H7 (cell line): ENCODE measurements at regions not wholly inside any gene's neighbourhood (a gene's known extent, or its start where the extent isn't known, plus 50 kb on each side); places are given as distances from the start of the nearest gene placed in this dataset.

Experiments used
- DNase-seq: peaks from one replicate; pipeline ENCODE4 v3.0.0; 2012
- H3K27me3 ChIP-seq: 2 replicates; pipeline ENCODE4 v1.6.0; 2011; ENCODE audit warnings: mild to moderate bottlenecking, low read length; ENCODE audit not compliant: control insufficient read depth, insufficient read depth
- H3K36me3 ChIP-seq: replicated peaks from 2 replicates; pipeline ENCODE4 v1.5.1; 2011; ENCODE audit warnings: low read length; ENCODE audit not compliant: control insufficient read depth, insufficient read depth
- H3K4me3 ChIP-seq: 2 replicates; pipeline ENCODE4 v1.5.1; 2011; ENCODE audit warnings: low read depth, mild to moderate bottlenecking, control low read depth, low read length, moderate library complexity; ENCODE audit not compliant: insufficient read depth

DNA sequence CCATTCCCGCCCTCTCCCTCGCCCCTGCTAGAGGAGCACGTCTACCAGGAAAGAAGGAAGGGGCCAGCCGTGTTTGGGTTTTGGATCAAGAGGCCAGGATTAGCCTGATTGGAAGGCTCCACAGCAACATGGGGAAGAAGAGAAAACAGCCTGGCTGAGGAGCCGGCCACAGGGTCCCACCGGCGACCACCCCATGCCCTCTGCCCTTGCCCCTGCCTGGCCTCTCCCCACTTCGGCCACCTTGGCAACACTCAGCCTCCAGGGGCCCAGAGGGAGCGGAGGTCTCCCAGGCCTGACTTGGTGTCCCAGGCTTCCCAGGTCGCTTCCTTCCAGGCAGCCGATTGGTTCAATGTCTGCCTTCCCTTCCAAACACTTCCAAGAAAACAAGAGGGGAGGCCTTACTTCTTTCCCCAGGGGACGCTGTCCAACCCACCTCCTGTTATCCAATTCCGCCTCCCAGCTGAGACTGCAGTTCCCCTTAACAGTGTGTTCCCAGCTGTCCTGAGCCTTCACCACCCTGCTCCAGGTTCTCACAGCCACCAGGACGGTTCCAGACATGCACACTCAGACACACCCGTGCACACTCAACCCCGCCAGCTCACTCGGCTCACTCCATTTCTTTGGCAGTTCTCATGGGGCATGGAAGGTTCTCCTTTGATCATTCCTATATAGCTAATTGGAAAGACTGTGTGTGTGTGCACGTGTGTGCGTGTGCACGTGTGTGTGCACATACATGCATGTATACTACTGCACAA is 65.4 kb downstream of the RBFOX3 start:
- H3K27me3 ChIP-seq, result no peaks in the 10 kb centered on the region
- no peaks in the 10 kb centered on the region for H3K36me3 ChIP-seq
- peak; percentile 53 for DNase-seq
- no peak overlapping the region for H3K4me3 ChIP-seq

DNA sequence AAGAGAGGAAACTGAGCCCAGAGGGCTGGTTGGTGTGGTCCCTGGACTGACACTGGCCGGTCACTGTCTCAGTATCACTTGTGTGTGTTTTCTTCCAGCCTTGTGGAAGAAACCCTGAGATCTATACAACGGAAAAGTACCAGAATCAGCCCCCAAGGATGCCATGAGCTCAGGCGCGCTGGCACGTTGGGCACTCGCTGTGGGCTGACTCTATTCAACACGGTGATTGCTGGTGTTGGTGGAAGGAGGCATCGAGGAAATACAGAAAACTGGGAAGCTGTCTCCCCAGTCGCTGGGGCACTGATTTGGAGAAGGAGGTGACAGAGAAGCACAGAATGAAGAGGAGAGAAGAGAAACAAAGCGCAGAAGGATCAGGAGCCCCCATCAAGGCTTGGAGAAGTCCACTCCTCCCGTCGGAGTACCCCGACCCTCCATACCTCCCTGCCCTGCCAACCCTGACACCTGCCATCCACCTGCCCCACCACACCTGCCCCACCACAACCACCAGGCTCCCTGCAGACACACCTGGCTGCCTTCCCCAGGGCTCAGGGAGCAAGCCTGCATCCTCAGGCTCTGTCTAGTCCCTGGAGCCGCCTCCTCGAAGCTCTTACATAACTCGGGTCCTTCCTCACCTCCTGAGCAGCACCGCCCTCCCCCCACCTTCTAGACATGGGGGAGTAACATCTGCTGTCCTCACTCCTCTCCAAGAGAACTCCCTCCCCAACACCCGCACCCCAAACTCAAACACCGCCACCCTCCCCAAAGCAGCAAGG is 66.5 kb downstream of the RBFOX3 start:
- Histone ChIP-seq H3K27me3 (no peaks in the 10 kb centered on the region), H3K4me3 (no peak overlapping the region), H3K36me3 (no peaks in the 10 kb centered on the region)
- no peak for DNase-seq

GRCh38 chr17:79543531-79543930 is 67.3 kb downstream of the RBFOX3 start:
- DNase-seq, result no peak
- Histone ChIP-seq H3K36me3 (no peaks in the 10 kb centered on the region), H3K4me3 (no peak overlapping the region), H3K27me3 (no peaks in the 10 kb centered on the region)

- H3K4me3 ChIP-seq, result no peak overlapping the region
- no peaks in the 10 kb centered on the region for H3K27me3 ChIP-seq
- H3K36me3 ChIP-seq, result no peaks in the 10 kb centered on the region
- no peak for DNase-seq
Observed at GRCh38 chr17:79542718-79543117, 68.1 kb downstream of the RBFOX3 start.

GRCh38 chr17:79541056-79541850 is 69.6 kb downstream of the RBFOX3 start:
- no peak for DNase-seq
- Histone ChIP-seq H3K4me3 (no peak overlapping the region), H3K27me3 (no peaks in the 10 kb centered on the region), H3K36me3 (no peaks in the 10 kb centered on the region)

- H3K36me3 ChIP-seq, result no peaks in the 10 kb centered on the region
- H3K27me3 ChIP-seq, result no peaks in the 10 kb centered on the region
- H3K4me3 ChIP-seq, result no peak overlapping the region
- DNase-seq, result no peak
Observed at GRCh38 chr17:79539944-79540705, 70.7 kb downstream of the RBFOX3 start.

DNA sequence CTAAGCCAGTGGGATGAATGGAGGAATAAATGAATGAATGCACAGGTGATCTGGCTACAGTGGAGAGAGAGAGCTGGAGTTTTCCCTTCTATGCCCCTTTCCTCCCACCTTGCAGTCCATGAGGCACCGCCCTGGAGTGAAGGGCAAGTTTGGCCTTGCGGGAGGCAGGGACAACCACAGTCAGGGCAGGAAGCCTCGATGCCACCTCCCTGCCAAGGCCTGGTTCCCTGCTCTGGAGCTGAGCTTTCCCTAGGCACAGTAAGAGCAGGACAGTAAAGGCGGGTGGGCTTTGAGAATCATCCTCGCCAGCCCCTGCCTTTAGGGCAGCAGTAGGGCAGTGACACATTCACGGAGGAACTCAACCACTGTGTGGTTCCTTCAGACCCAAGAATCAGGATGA is 72.6 kb downstream of the RBFOX3 start:
- no peaks in the 10 kb centered on the region for H3K27me3 ChIP-seq
- DNase-seq, result no peak
- no peaks in the 10 kb centered on the region for H3K36me3 ChIP-seq
- H3K4me3 ChIP-seq, result no peak overlapping the region

DNA sequence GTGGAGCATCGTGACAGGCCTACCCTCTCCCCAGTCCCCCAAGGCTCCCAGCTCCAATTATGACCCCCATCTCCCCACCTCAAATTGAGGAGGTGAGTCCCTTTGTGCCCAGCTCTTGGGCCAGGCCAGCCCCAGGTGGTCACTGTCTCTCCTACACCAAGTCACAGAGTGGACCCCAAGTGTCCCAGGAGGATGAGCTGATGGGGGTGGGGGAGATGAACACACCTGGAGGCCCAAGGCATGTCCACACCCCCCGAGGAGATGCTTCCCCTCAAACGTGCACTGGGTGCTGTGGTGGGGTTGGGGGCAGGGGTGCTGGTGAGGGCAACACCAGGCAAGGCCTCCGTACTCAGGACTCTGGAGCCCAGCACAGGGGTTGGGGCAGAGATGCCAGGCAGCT is 73.2 kb downstream of the RBFOX3 start:
- Histone ChIP-seq H3K36me3 (no peaks in the 10 kb centered on the region), H3K4me3 (no peak overlapping the region), H3K27me3 (no peaks in the 10 kb centered on the region)
- DNase-seq, result no peak

DNA sequence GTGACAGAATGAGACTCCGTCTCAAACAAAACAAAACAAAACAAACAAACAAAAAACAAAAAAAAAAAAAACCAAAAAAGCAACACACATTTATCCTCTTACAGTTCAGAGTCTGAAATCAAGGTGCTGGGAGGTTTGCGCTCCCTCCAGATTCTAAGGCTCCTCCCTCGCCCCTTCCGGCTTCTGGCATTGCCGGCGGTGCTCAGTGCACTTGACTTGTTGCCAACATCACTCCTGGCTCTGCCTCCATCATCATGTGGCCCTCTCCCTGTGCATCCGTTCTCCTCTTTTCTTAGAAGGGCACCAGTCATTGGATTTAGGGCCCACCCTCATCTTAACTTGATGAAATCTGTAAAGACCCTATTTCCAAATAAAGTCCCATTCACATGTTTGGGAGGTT is 73.8 kb downstream of the RBFOX3 start:
- Histone ChIP-seq H3K27me3 (no peaks in the 10 kb centered on the region), H3K36me3 (no peaks in the 10 kb centered on the region), H3K4me3 (no peak overlapping the region)
- no peak for DNase-seq

DNA sequence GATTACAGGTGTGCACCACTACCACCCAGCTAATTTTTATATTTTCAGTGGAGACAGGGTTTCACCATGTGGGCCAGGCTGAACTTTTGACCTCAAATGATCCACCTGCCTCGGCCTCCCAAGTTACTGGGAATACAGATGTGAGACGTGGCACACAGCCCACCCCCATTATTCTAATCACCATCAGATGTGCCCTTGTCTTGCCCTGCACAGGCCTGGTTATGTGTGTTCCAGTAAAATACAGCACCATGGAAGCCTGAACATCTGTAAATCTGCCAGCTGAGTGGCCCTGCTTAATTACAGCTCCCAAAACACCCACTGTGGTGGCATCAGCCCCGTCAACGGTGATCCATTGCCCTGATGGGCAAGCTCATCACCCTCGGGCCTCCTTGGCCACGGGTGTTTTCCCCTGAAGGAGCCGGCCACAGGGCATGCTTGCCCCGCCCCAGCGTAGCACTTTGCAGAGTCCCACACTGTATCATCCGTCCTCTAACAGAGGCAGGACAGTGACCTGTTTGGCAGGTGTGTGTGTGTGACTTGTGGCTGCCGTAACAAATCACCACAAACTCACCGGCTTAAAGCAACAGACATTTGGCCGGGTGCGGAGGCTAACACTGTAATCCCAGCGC is 74.5 kb downstream of the RBFOX3 start:
- no peaks in the 10 kb centered on the region for H3K27me3 ChIP-seq
- no peak for DNase-seq

DNA sequence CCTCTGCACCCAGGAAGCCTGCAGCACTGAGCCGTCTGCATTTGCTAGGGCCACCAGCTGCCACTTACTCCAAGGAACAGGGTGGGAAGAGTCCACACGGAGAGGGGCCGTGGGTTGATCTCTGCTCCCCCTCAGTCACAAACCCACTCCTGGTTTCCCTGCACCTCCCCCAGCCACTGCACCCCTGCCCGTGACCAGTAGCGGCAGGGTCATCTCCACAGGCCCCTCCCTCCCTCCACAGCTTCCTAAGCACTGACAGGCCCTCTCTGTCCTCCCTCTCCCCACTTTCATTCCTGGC is 75.2 kb downstream of the RBFOX3 start:
- H3K27me3 ChIP-seq, result no peaks in the 10 kb centered on the region
- no peak for DNase-seq
- H3K36me3 ChIP-seq, result no peaks in the 10 kb centered on the region
- H3K4me3 ChIP-seq, result no peak overlapping the region

More for the DNA sequence above, 74.5 kb downstream of the RBFOX3 start:
- no peaks in the 10 kb centered on the region for H3K36me3 ChIP-seq
- no peak overlapping the region for H3K4me3 ChIP-seq

- H3K36me3 ChIP-seq, result no peaks in the 10 kb centered on the region
- no peaks in the 10 kb centered on the region for H3K27me3 ChIP-seq
- H3K4me3 ChIP-seq, result no peak overlapping the region
- no peak for DNase-seq
Observed at GRCh38 chr17:79534851-79535727, 75.8 kb downstream of the RBFOX3 start.

- no peak overlapping the region for H3K4me3 ChIP-seq
- H3K27me3 ChIP-seq, result no peaks in the 10 kb centered on the region
- no peaks in the 10 kb centered on the region for H3K36me3 ChIP-seq
- no peak for DNase-seq
Observed at GRCh38 chr17:79534111-79534510, 76.7 kb downstream of the RBFOX3 start.
